NCI-H82 treated with DMSO at 0.1 percent for 48 hours (cell line): ENCODE measurements at regions not wholly inside any gene's neighbourhood (a gene's known extent, or its start where the extent isn't known, plus 50 kb on each side); places are given as distances from the start of the nearest gene placed in this dataset.

Experiments
- DNase-seq: peaks from one replicate; lab custom pipeline; 2025; ENCODE audit not compliant: unreplicated experiment; lab: John Stamatoyannopoulos, UW

DNA sequence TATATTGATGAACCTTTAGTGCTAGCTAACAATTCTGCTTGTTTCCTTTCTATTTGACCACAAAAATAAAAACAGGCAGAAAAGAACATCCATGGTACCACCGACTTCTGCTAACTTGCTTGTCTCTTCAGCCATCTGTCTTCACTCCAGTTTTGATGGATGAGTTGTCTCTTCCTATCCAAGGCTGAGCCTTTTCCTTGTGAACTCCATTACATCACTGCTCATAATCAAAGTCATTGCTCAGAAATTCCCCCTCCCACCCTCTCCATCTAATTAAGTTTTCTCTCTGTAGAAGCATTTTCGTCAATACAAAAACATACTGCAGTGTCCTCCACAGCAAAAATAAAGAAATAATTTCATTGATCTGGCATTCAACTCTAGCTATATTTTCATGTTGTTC is 184.4 kb downstream of the SPCS3 start:
- no peak for DNase-seq

DNA sequence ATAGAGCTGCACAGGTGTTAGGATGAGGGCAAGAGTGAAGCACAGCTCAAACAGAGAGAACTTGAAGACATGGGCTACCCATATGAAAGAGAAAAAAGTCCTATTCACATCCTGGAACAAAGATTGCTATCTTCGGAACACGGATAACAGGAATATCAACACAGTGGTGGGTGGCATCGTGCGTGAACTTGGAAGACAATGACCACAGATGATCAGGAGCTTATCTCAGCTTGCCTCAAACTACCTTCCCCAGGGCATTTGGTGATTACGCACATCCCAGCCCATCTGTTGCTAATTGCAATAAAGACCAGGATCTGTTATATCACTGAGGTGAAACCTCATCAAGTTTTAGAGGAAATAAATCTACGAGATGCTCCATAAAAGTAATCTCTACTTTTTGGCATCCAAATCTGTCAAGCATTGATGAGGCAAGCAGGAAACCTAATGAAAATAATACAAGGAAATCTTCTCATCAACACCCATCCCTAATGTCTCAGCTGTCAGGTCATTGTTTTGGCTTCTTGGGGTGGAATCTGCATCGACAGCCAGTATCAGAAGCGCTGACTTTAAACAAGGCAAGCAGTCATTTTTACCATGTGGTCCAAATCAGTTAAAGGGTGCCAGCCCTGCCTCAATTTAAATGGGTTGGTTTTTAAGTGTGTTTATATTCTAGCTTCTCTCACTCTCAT is 188.2 kb downstream of the SPCS3 start:
- DNase-seq = peak; percentile 3

DNA sequence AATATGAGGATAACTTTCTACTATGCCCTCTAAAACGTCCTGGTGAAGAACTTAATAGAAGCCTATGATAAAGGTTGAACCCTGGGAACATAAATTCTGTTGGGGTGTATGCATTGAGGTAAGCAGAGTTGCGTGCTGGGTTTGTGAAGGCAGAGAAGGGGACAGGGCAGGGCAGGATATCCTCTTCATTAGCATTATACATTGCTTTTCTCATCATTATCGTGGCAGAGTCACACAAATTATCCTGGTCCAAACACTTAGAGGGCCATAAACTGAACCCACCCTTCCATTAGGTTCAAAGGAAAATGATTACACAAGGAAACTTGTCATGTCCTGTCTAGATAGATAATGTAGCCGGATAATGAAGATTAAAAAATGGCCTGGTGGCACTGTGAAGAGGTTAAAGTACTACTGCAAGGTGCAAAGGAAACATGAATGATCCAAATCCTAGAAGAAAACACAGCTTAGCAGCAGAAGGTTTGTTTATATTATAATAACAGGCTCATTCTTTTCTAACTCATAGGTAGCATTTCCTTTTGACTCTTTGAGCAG is 189.1 kb downstream of the SPCS3 start:
- DNase-seq = no peak

DNA sequence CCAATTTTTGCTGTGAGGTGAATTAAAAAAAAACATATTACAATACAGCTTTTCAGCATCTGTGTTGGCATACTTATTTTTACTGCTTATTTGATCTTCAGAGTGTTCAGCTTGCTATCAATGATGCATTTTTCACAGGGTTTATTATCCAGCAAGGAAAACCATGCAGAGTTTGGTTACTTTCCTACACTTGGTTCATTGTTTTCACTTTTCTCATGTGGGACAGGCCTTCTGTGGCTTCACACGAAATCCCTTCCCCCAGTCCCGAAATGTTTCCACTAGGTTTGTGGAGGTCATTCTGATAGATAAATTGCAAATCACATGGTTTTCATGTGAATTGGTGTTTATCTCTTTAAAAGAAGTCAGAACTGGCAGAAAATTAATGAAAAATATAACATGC is 205.8 kb downstream of the SPCS3 start:
- DNase-seq = no peak

DNA sequence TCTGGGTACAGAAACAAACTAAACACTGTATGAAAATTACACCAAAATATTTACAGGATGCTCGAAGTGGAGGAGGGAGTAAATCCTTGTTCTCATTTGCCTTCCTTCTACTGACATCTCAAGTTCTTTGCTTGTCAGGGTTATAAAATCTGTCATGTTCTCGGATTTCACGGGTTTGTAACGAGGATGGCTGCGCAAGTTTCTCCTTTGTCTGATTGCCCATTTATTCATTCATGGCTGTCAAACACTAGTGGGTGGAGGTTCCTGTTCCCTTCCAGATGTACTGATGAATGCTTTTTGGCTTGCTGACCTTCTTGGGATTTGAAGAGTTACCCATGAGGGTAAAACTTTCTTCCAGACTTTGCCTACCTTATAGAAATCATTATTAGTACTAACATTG is 206.9 kb downstream of the SPCS3 start:
- DNase-seq = no peak

DNA sequence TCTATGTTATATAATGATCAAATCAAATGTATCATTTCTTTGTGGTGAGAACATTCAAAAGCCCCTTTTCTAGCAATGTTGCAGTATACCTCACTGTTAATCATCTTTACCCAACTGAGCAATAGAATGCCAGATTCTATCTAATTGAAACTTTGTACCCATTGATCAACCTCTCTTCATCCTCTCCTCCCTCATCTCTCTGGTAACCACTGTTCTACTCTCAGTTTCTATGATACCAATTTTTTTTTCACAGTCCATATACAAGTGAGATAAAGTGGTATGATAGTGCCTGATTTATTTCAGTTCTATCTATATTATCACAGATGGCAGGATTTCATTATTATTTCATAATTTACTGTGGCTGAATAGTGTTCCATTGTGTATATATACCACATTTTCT is 209.8 kb downstream of the SPCS3 start:
- no peak for DNase-seq

DNA sequence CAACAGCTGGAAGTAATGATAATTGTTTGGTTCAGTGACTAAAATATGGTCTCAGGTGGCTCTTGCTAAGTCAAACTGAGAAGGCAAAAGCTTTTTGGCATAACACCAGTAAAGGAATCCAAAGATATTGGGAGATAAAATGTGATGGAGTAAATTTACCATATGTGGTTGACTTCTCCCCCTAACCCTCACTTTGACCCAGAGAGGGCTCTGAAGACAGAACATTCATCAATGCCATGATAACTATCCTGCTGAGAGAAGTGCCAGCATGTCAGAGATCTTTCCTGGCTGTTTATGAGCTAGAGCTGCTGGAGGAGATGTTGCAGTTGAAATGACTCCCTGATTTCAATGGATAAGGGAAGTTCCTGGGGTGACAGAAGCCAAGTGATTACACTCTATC is 213.4 kb downstream of the SPCS3 start:
- DNase-seq = no peak

DNA sequence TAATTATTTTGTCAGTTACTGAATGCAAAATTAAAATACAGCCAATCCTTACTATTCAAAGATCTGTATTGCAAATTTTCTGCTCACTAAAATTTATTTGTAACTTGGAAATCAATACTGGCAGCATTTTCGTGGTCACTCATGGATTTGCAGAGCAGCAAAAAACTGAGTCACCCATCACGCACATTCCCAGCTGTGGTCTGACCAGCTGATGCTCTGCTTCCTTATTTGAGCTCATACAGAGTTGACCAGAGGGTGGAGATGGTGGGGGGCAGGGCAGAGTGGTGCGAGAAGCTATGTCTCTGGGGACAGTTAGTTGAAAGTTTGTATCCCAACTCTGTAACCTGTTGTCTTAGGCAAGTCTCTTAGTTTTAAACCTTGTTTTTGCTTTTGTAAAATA is 214.8 kb downstream of the SPCS3 start:
- DNase-seq = no peak

DNA sequence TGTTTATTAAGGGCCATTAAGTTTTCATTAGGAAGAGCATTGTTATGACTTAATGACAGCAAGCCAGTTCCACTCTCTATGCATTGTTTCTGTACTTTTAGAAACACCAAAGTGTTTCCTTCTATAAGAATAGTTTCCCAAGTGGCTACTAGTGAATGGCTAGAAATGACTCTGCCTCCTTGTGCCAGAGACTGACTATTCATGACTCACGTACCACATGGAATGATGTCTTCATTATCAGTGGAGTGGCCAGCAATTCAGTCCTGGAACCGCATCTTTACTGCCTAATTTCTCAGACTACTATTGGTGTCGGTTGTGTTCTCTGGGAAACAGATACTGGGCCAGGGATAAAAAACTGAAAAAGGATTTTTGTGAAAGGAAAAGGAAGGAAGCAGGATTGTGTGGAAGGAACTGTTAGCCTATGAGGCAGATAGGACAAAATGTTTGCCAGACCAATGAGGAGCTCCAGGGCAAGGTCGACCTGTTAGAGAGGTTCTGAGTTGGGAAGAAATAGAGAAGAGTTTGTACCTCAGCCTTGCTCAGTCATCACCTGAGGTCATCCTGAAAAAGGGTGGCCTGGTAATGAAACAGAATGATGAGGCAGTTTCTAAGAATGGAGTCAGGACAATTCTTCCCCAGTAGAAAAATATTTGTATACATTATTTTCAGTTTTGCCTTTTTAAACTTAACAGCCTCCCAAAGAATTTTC is 218.6 kb downstream of the SPCS3 start:
- DNase-seq = no peak

DNA sequence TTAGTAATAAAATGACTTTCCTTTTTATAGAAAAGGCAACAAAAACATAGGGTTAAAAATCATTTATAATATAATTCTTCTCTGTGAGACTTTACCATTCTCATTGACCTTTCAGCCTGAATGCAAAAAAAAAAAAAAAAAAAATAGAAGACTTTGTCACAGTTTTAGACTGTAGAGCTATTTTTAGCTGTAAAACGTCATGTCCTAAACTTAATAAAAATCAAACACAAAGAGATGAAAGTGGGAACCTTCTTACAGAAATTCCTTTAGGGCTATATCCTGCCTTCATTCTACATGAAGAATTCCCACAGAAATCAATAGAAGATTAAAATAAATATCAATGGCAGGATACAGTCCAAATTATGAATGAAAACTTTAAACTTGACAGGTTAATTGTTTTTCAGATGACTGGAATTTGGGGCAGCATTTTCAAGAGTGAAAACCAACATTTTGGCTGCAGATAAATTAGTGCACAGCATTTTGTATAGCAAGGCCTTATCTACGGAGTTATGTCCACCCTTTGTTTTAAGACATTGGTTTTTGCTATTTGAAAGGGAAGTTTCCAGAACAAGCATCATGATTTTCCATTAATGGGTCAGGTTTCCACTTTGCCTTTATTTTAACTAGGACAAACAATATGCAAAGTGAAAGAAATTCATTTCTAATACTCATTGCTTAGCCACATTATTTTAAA is 219.5 kb downstream of the SPCS3 start:
- no peak for DNase-seq

DNA sequence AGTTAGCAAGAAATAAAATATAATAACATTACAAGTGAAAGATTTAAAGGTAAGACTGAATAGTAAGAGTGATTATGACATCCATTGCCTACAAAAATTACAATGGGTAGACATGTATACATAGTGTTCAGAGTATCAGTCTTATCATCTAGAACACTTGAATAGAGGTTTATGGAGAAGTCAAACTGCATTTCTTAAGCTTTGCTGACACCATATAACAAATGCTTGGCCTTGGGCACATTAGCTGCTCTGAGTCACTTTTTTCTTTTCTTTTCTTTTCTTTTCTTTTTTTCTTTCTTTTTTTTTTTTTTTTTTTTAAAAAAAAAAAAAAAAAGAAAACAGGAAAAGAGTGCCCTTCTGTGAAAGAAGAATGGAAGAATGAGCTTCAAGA is 220.0 kb downstream of the SPCS3 start:
- DNase-seq = no peak

DNA sequence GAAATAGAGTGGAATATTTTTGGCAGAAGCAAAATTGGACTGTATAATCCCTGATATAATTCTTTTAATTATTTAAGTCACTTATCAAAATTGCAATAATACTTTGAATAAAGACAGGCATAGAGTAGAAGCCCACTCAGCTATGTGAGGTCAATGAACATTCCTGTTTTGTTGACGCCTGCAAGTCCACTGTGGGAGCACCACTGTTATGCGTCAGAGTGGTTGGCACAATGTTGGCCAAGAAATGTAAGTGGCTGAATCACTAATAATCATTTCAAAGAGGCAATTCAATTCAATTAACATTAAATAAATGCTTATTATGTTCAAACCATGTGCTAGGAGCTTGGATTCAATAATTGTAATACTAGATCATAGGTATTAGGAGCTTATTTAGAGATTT is 221.0 kb downstream of the SPCS3 start:
- DNase-seq = no peak

DNA sequence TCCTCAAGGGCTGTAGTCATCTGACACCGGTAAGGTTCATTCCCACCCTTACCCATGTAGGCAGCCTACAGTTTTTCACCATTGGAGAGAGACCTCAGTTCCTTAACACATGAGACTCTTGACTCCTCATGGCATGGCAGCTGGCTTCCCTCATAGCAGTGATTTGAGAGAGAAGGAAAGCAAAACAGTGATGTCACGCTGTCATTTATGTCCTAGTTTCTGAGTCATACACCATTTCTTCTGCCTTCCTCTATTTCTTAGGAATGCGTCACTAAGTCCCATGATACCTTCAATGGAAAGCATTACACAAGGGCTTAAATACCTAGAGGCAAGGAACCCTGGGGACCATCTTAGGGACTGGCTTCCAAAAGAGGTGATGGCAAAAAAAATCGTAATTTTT is 226.1 kb downstream of the SPCS3 start:
- no peak for DNase-seq

DNA sequence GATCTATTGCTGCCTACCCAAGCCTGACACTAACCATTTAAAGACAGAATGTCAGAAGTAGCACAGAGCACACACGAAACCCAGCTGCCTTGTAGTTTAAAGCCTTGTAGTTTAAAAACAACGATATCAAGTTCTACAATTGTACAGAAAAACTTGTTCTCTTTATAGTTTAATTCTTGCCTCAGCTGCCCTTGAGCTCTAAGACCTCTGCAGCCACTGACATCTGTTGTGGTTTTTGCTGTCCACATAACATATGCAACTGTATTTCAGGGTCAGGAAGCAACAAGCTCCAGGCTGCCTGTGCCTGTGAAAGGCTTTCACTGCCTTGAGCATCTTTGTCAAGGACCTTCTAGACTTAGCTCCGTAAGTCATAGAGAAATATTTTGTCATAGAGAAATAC is 227.2 kb downstream of the SPCS3 start:
- no peak for DNase-seq

DNA sequence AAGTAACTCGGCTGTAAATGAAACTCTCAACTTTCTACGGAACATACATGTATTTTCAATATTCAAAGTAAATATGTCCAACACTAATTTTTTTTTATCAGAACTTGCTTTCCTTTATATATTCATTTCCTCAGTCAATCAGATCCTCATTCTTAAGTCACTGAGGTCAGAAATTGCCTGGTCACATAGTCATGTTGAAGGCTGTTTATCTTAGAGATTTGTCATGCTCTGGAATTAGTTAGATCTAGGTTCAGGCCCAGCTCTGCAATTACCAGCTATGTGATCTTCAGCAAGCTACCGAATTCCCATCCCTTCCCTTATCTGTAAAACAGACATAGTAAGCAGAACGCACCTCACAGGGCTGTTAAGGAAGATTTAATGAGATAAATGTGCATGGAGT is 228.8 kb downstream of the SPCS3 start:
- no peak for DNase-seq

DNA sequence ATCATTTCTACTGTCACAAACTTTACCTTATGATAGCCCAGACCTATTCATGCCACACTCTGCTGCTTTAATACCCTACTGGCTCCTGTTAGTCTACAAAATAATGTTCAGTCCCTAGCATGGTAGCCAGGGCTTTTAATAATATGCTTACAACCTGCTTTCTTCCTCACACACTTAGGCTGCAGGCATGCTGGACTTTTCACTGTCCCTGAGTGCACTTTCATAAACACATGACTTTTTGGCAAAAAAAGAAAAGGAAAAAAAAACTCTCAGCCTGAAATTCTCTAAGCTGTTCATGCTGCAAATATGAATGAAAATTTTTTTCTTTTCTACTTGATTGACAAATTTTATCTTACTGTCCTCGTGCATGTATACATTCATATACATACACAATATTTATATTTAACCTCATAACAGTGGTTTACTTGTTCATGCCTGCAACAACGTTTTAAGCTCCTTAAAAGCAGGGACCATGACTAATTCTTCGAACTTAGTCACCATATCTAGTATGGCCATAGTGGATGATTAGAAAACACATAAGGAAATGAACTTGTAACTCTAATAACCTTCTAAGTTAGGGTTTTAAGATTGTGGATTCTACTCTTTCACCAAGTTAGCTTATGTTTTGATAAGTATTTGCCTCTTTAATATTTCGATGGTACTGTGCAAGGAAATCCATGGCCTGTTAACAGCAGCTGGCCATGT is 229.5 kb downstream of the SPCS3 start:
- no peak for DNase-seq

DNA sequence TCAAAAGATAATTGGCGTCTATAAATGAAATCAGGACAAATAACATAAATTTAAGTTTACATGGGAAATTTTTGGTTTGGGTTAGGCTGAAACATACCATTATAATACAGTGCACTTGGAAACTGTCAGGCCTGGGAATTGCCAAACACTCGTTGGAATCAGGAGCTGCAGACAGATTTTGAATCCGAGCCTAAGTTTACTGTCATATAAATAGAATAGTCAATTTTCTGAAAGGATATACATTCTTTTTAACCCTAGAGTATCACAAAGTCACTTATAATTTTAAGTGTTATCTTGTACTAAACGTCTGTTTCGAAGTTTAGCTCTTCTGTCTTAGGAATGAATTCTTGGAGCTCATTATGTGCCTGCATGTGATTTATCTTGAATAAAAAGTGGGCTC is 234.1 kb downstream of the VEGFC start:
- no peak for DNase-seq

DNA sequence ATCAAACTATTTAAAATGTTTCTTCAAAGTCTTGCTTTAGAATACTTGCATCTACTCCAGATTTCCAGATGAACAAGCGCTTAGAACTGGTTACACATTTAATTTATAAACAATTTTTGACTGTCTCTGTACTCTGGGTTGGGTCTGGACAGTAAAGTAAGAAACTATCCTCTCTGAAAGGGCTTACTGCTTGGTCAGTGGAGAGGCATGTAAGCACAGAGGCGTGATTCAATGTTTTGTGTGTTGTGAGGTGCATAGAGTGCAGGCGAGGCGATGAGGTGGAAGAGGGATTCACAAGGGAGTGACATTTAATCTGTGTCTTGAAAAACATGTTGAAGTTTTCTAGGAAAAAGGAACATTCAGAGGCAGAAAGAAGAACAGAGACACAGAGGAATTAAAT is 231.4 kb downstream of the VEGFC start:
- no peak for DNase-seq

DNA sequence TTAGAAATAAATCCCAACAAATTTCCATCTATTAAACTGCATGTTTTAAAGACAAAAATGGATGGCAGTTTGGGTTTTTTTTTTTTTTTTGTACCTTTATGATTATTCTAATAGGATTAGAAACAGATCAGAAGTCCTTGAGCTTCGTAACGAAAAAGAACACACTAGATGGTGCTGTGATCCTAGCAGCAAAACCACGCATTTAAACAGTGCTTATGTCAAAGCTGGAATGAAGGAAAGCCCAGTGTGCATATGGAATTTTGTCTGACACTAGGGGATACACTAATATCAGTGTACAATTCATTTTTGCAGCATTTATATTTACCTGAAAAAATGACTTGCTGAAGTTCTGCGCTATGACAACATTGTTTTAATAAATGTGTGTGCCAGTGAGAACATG is 229.1 kb downstream of the VEGFC start:
- DNase-seq = no peak

DNA sequence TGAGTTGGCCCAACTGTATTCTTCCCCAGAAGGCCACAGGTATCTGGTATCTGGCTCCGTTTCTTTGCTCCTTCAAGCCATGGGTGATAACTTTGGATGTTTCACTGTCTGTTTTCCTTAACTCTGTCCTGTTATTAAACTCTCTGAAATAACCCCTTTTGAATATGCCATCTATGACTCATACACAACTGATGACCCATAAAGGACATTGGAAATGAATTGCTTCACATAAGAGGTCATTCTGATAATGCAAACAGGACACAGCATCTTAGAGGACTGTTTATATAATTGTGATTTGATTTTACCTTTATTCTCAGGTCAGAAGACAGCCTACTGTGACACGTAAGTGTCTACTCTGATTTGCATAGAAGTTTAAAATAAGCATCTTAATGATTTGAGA is 227.7 kb downstream of the VEGFC start:
- no peak for DNase-seq

DNA sequence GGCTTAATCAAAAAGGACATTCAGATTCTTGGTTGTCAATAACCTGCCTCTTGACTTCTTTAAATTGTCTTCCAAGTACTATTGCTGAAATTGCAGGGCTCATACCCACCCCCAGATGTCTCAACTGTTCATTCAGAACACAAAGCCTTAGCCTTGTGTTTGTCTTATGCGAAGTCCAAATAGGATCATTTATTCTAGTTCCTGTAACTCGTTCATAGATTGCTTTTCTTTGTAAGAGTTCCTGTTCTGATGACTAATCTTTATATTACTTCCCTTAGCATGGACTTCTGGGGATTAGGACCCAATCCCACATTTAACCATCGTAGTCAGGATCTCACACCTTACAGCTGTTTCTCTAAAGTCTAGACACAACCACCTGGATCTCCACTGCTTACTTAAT is 226.0 kb downstream of the VEGFC start:
- no peak for DNase-seq

DNA sequence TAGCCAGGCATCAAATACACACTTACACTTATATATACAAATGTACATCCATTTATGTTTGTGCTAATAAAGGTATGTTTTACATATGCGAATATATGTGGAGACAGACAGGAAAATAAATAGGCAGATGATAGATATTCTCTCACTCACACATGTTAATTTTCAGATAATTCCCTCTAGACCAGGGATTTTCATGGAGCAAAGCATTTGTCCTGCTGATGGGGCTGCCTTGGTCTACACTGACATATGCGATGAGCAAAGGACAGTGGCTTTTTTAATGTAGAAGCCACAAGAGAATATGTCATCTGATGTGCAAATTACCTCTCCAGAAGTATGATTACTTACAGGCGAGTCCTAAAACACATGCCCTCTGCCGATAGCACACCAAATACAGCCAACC is 224.5 kb downstream of the VEGFC start:
- no peak for DNase-seq
